ENCODE measurements at regions not wholly inside any gene's neighbourhood (a gene's known extent, or its start where the extent isn't known, plus 50 kb on each side); places are given as distances from the start of the nearest gene placed in this dataset.

DNA sequence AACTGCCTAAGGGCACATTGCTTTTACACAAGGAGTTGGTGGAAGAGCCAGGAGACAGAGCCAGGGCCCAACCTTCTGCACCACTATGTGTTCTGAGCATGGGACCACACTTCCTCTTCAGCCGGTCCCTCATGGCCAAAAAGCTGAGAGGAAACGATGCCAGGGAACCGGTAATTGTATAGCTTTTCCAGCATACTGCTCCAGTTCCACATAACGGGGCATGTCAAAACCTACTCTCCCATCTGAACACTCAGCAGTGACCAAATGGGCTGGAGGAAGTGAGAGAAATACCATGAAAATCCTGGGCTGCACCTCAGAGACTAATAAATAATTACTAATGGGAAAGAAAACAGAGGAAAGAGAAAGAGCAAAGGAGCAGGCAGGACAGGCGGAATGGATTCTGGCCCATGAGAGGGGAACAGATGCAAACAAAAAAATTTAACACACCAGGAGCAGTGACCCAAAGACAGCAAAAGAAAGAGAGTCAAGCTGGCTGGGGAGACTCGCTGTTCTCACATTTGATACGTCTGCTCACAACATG lies 52.0 kb upstream of the BMP2 start:
- H3F3A ChIP-seq (ENCODE audit: insufficient read depth, low read length, poor library complexity, severe bottlenecking) = no peaks in the 10 kb centered on the region
- no peaks in the 10 kb centered on the region for H3K79me2 ChIP-seq (replicated peaks; ENCODE audit: insufficient read depth, low read length)
- no peaks in the 10 kb centered on the region for H3K36me3 ChIP-seq (ENCODE audit: insufficient read depth, low read length)
- no peaks in the 10 kb centered on the region for H4K20me1 ChIP-seq (ENCODE audit: insufficient read depth)
- H3K9me3 ChIP-seq (ENCODE audit: low read length) = no peaks in the 10 kb centered on the region
- no peak overlapping the region for H2AFZ ChIP-seq (ENCODE audit: low read depth, low read length)
- no peaks in the 10 kb centered on the region for H3K27me3 ChIP-seq (ENCODE audit: insufficient read depth, low read depth, low read length)
- no peak for TF ChIP-seq MXI1 (conservative IDR thresholded peaks at IDR 0.05; ENCODE audit: poor library complexity, severe bottlenecking)
- no peak for TF ChIP-seq EZH2 (IDR thresholded peaks at IDR 0.05; ENCODE audit: borderline replicate concordance, insufficient read depth, low read length, poor library complexity, severe bottlenecking)
- no peak for TF ChIP-seq EP300 (conservative IDR thresholded peaks at IDR 0.05; ENCODE audit: poor library complexity, severe bottlenecking)
- no peak for TF ChIP-seq SMC3 (conservative IDR thresholded peaks at IDR 0.05; ENCODE audit: poor library complexity)
- TF ChIP-seq, protein P1, sequence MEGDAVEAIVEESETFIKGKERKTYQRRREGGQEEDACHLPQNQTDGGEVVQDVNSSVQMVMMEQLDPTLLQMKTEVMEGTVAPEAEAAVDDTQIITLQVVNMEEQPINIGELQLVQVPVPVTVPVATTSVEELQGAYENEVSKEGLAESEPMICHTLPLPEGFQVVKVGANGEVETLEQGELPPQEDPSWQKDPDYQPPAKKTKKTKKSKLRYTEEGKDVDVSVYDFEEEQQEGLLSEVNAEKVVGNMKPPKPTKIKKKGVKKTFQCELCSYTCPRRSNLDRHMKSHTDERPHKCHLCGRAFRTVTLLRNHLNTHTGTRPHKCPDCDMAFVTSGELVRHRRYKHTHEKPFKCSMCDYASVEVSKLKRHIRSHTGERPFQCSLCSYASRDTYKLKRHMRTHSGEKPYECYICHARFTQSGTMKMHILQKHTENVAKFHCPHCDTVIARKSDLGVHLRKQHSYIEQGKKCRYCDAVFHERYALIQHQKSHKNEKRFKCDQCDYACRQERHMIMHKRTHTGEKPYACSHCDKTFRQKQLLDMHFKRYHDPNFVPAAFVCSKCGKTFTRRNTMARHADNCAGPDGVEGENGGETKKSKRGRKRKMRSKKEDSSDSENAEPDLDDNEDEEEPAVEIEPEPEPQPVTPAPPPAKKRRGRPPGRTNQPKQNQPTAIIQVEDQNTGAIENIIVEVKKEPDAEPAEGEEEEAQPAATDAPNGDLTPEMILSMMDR (IDR thresholded peaks at IDR 0.05; ENCODE audit: poor library complexity, severe bottlenecking) = no peak
- TF ChIP-seq, protein P2, sequence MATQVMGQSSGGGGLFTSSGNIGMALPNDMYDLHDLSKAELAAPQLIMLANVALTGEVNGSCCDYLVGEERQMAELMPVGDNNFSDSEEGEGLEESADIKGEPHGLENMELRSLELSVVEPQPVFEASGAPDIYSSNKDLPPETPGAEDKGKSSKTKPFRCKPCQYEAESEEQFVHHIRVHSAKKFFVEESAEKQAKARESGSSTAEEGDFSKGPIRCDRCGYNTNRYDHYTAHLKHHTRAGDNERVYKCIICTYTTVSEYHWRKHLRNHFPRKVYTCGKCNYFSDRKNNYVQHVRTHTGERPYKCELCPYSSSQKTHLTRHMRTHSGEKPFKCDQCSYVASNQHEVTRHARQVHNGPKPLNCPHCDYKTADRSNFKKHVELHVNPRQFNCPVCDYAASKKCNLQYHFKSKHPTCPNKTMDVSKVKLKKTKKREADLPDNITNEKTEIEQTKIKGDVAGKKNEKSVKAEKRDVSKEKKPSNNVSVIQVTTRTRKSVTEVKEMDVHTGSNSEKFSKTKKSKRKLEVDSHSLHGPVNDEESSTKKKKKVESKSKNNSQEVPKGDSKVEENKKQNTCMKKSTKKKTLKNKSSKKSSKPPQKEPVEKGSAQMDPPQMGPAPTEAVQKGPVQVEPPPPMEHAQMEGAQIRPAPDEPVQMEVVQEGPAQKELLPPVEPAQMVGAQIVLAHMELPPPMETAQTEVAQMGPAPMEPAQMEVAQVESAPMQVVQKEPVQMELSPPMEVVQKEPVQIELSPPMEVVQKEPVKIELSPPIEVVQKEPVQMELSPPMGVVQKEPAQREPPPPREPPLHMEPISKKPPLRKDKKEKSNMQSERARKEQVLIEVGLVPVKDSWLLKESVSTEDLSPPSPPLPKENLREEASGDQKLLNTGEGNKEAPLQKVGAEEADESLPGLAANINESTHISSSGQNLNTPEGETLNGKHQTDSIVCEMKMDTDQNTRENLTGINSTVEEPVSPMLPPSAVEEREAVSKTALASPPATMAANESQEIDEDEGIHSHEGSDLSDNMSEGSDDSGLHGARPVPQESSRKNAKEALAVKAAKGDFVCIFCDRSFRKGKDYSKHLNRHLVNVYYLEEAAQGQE (IDR thresholded peaks at IDR 0.05; ENCODE audit: borderline replicate concordance) = no peak
- no peak for TF ChIP-seq RAD21 (conservative IDR thresholded peaks at IDR 0.05)
- no peak for TF ChIP-seq TAF1 (IDR thresholded peaks at IDR 0.05; ENCODE audit: low read depth)
- no peak for TF ChIP-seq POLR2AphosphoS5 (IDR thresholded peaks at IDR 0.05)
- no peaks in the 10 kb centered on the region for H3K9me2 ChIP-seq (ENCODE audit: insufficient read depth, low read length)
- H3K4me2 ChIP-seq (ENCODE audit: low read length) = no peak overlapping the region
- H3K9ac ChIP-seq (ENCODE audit: low read length) = no peak overlapping the region
- H3K4me3 ChIP-seq (ENCODE audit: low read length) = no peak overlapping the region
- H3K27ac ChIP-seq (ENCODE audit: low read length) = no peak overlapping the region

DNA sequence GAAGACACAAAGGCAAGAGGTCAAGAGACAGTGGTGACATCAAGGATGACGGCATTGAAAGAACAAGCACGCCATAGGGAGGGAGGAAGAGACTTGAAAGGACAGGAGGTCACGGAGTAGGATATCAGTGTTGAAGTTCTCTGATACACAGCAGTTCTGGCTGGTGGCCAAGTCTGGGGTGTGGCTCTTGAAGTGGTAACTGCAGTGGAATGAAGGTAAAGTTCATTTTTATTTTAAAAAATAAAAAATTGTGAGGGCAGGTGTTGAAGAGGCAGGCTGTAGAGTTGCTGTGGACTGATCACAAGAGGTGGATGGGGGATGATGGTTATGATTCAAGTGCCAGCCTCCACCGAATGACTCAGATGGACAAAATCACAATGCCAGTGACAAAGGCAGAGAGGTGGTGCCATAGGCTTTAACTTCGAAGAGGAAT lies 53.2 kb upstream of the BMP2 start:
- Histone ChIP-seq H3K9me2 (ENCODE audit: insufficient read depth, low read length) (no peaks in the 10 kb centered on the region), H3K27me3 (ENCODE audit: insufficient read depth, low read depth, low read length) (no peaks in the 10 kb centered on the region), H3F3A (ENCODE audit: insufficient read depth, low read length, poor library complexity, severe bottlenecking) (no peaks in the 10 kb centered on the region), H2AFZ (ENCODE audit: low read depth, low read length) (no peak overlapping the region), H3K9ac (ENCODE audit: low read length) (no peak overlapping the region), H3K4me2 (ENCODE audit: low read length) (no peak overlapping the region), H4K20me1 (ENCODE audit: insufficient read depth) (no peaks in the 10 kb centered on the region), H3K9me3 (ENCODE audit: low read length) (no peaks in the 10 kb centered on the region), H3K36me3 (ENCODE audit: insufficient read depth, low read length) (no peaks in the 10 kb centered on the region), H3K79me2 (replicated peaks; ENCODE audit: insufficient read depth, low read length) (no peaks in the 10 kb centered on the region), H3K4me3 (ENCODE audit: low read length) (no peak overlapping the region), H3K27ac (ENCODE audit: low read length) (no peak overlapping the region)
- TF ChIP-seq, protein P1 (IDR thresholded peaks at IDR 0.05; ENCODE audit: poor library complexity, severe bottlenecking) = no peak
- no peak for TF ChIP-seq SMC3 (conservative IDR thresholded peaks at IDR 0.05; ENCODE audit: poor library complexity)
- TF ChIP-seq POLR2AphosphoS5 (IDR thresholded peaks at IDR 0.05) = no peak
- TF ChIP-seq EZH2 (IDR thresholded peaks at IDR 0.05; ENCODE audit: borderline replicate concordance, insufficient read depth, low read length, poor library complexity, severe bottlenecking) = no peak
- no peak for TF ChIP-seq MXI1 (conservative IDR thresholded peaks at IDR 0.05; ENCODE audit: poor library complexity, severe bottlenecking)
- no peak for TF ChIP-seq RAD21 (conservative IDR thresholded peaks at IDR 0.05)
- TF ChIP-seq, protein P2 (IDR thresholded peaks at IDR 0.05; ENCODE audit: borderline replicate concordance) = no peak
- TF ChIP-seq EP300 (conservative IDR thresholded peaks at IDR 0.05; ENCODE audit: poor library complexity, severe bottlenecking) = no peak
- TF ChIP-seq TAF1 (IDR thresholded peaks at IDR 0.05; ENCODE audit: low read depth) = no peak
